ENCODE measurements at regions not wholly inside any gene's neighbourhood (a gene's known extent, or its start where the extent isn't known, plus 50 kb on each side); places are given as distances from the start of the nearest gene placed in this dataset.

DNA sequence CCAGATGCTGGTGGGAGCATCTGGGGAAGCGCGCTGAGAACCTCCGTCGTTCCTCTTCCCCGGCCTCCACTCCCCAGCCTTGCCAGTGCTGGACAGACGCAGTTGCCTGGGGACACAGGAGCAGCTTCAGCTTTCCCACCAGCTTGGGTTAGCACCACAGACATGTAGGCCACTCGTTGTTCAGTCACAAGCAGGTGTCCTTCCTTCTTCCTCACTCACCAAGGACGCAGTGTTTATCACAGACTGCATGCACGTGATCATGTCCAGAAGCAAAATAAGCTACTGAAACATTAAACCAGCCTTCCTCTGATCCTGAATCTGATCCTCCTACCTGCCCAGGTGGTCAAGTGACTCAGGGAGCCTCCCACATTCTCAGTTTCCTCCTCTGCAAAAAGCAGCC, 232.9 kb downstream of the SYK start:
- no peak for DNase-seq (ENCODE audit: low read depth)
- TF ChIP-seq, protein P1, sequence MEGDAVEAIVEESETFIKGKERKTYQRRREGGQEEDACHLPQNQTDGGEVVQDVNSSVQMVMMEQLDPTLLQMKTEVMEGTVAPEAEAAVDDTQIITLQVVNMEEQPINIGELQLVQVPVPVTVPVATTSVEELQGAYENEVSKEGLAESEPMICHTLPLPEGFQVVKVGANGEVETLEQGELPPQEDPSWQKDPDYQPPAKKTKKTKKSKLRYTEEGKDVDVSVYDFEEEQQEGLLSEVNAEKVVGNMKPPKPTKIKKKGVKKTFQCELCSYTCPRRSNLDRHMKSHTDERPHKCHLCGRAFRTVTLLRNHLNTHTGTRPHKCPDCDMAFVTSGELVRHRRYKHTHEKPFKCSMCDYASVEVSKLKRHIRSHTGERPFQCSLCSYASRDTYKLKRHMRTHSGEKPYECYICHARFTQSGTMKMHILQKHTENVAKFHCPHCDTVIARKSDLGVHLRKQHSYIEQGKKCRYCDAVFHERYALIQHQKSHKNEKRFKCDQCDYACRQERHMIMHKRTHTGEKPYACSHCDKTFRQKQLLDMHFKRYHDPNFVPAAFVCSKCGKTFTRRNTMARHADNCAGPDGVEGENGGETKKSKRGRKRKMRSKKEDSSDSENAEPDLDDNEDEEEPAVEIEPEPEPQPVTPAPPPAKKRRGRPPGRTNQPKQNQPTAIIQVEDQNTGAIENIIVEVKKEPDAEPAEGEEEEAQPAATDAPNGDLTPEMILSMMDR (IDR thresholded peaks at IDR 0.05; ENCODE audit: insufficient read depth, low read depth, low read length), result no peak
- H3K4me3 ChIP-seq (ENCODE audit: low read depth, low read length), result no peak overlapping the region

DNA sequence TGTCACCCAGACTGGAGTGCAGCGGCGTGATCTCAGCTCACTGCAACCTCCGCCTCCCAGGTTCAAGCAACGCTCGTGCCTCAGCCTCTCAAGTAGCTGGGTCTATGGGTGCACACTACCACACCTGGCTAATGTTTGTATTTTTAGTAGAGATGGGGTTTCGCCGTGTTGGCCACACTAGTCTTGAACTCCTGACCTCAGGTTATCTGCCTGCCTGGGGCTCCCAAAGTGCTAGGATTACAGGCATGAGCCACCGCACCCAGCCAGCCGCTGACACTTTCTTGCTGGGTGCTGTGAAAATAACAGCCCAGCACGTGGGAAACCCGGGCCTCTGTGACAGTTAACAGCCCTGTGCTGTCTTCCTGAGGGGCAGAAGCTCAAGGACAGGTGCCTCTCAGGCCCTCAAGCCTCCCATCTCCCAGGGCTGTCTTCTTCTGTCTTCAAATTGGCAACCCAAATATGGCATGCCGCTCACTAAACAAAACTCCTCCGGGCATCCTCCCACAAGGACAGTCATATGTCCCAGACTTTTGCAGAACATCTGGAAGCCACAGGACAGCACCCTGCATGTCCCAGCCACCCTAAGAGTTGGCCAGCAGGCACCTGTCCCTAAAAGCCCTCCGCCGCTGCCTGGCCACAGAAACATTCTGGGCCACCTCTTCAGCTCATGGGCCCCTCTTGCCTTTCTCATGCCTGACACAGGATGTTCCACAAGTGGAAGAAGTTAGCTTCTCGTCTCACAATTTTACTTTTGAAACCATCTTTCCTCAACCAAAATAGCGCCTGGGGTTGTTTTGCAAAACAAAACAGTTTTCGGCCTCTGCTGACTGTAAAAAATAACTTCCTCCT, 233.6 kb downstream of the SYK start:
- no peak for DNase-seq (ENCODE audit: low read depth)
- TF ChIP-seq, protein P1 (IDR thresholded peaks at IDR 0.05; ENCODE audit: insufficient read depth, low read depth, low read length), result no peak
- no peak overlapping the region for H3K4me3 ChIP-seq (ENCODE audit: low read depth, low read length)

DNA sequence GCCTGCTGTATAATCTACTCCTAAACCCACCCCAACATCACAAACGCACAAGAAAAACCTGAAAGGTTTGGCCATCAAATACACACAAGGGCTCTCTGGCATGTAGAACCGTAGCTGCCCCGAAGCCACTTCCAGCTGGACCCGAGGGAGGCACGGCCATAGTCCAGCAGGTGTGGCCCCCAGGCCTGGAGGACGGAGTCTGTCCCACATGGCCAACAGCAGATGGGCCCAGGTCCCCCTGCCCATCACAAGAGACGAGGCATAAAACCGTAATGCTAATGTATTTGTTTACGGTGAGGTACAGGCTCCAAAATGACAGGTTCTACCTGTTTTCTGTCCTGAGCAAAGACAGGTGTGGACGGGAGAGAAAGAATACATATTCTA, 234.2 kb downstream of the SYK start:
- H3K4me3 ChIP-seq (ENCODE audit: low read depth, low read length), result no peak overlapping the region
- TF ChIP-seq, protein P1 (IDR thresholded peaks at IDR 0.05; ENCODE audit: insufficient read depth, low read depth, low read length), result no peak
- no peak for DNase-seq (ENCODE audit: low read depth)

DNA sequence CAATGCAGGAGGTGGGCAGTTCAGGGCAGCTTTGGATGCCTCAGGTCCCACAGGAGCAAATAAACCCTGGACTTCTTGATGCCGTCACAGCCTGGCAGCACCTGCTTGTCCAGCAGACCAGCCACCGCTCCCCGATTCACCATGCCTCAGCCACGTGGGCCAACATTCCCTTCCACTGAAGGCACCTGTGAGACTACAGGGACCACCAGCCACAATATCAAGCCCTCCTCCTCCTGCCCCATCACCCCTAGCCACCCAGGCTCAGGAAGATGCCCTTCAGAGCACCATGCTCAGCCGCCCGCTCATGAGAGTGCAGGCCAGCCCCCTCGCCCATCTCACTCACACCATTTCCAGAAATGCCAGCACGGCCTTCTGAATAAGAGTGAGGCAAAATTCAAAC, 234.7 kb downstream of the SYK start:
- DNase-seq (ENCODE audit: low read depth), result no peak
- TF ChIP-seq, protein P1 (IDR thresholded peaks at IDR 0.05; ENCODE audit: insufficient read depth, low read depth, low read length), result no peak
- no peak overlapping the region for H3K4me3 ChIP-seq (ENCODE audit: low read depth, low read length)

DNA sequence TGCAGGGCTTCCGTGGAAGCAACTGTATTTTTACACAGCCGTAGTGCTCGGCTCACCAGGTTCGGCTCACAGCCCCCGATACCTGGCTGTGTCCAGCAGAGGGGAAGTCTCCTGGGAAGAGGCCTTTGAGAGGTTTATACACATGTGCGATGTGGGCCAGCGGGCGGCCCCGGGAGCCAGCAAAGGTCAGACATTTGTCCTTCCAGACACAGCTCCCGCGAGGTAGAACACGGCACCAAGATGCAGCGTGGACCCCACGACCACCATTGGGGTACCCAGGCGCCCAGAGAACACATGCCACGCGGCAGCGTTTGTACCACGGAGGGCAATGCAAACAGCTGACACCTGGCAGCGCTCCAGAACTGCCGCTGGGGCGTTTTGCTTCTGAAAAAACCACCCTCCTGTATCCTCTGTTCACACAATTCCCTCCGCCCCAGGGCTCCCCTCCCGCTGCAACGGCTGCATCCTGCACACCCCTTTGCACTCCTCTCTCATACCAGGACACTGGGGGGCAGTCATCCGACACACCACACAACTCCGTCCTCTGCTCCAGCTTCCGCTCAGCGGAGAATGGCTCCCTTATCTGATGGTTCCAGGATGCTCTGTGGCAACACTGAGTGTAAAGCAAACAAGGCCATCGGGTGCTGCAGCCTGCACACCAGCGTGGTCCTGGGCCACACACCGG, 235.3 kb downstream of the SYK start:
- TF ChIP-seq, protein P1 (IDR thresholded peaks at IDR 0.05; ENCODE audit: insufficient read depth, low read depth, low read length), result peak; percentile 77
- DNase-seq (ENCODE audit: low read depth), result peak; percentile 96
- no peak overlapping the region for H3K4me3 ChIP-seq (ENCODE audit: low read depth, low read length)

DNA sequence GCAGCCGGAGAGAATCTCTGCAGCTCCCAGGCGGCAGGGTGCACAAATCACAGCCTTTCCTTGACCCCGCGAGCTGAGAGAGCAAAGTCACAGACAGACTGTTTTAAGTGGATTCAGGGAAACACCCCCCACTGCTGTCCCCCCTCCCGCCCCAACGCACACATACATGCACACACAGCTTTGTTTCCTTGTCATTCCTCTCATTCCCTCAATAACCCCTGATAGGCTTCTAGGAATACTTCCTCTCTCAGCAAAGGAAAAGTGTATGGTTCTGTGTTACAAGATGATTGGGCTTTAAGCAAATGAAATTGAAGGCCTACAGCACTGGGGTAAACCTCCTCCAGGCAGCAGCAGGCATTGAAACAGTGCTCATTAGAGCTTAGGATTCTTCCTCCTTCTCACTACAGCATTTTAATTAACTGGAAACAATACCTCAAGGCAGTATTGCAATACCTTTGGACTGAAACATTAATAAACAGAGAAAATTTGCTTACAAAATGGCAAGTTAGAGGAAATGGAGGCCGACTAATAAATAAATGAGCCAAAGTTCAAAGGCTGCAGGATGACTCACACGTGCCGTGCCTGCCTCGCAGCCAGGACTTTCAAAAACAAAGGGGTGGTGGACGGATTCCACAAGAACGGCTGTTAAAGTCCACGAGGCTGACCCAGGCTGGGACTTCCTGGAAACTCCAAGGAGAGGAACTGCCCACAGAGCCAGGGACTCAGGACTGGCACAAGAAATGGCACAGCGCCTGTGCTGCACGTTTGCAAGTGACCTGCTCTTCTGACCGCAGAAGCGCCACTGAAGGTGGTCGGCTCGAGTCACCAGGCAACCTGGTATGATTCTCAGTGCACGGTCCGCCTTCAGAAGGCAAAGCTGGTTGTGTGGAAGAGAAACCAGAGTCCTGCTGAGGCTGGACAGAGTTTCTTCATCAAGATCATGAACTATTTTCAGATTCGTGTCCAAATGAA, 236.2 kb downstream of the SYK start:
- DNase-seq (ENCODE audit: low read depth), result peak; percentile 92
- TF ChIP-seq, protein P1 (IDR thresholded peaks at IDR 0.05; ENCODE audit: insufficient read depth, low read depth, low read length), result no peak
- H3K4me3 ChIP-seq (ENCODE audit: low read depth, low read length), result no peak overlapping the region

Data from fibroblast of villous mesenchyme (primary cell).